ENCODE measurements at regions not wholly inside any gene's neighbourhood (a gene's known extent, or its start where the extent isn't known, plus 50 kb on each side); places are given as distances from the start of the nearest gene placed in this dataset.

GRCh38 chr11:42049186-42049585 is 589.7 kb upstream of the LRRC4C start:
- Mint-ChIP-seq H3K9me3 (peaks cover 4% of the 10 kb centered on the region), H3K27me3 (ENCODE audit: low read depth) (no peaks in the 10 kb centered on the region), H3K36me3 (ENCODE audit: low read depth) (no peaks in the 10 kb centered on the region), H3K4me1 (no peaks in the 10 kb centered on the region), H3K4me3 (no peak overlapping the region), H3K27ac (ENCODE audit: unreplicated experiment) (no peak overlapping the region)
- TF ChIP-seq CTCF (conservative IDR thresholded peaks at IDR 0.05) = no peak
- DNase-seq (ENCODE audit: low read depth, low spot score) = no peak

- no peak for DNase-seq (ENCODE audit: low read depth, low spot score)
- Mint-ChIP-seq H3K4me1 (no peaks in the 10 kb centered on the region), H3K27ac (ENCODE audit: unreplicated experiment) (no peak overlapping the region), H3K36me3 (ENCODE audit: low read depth) (no peaks in the 10 kb centered on the region), H3K27me3 (ENCODE audit: low read depth) (no peaks in the 10 kb centered on the region), H3K4me3 (no peak overlapping the region), H3K9me3 (peaks cover under 1% of the 10 kb centered on the region)
- no peak for TF ChIP-seq CTCF (conservative IDR thresholded peaks at IDR 0.05)
These were observed 590.2 kb upstream of the LRRC4C start for GRCh38 chr11:42049650-42050049.

GRCh38 chr11:42054351-42054900 is 595.0 kb upstream of the LRRC4C start:
- DNase-seq (ENCODE audit: low read depth, low spot score) = no peak
- H3K27me3 Mint-ChIP-seq (ENCODE audit: low read depth) = no peaks in the 10 kb centered on the region
- H3K36me3 Mint-ChIP-seq (ENCODE audit: low read depth) = no peaks in the 10 kb centered on the region
- no peak for TF ChIP-seq CTCF (conservative IDR thresholded peaks at IDR 0.05)
- no peak overlapping the region for H3K4me3 Mint-ChIP-seq
- H3K9me3 Mint-ChIP-seq = no peaks in the 10 kb centered on the region
- H3K4me1 Mint-ChIP-seq = no peaks in the 10 kb centered on the region
- no peak overlapping the region for H3K27ac Mint-ChIP-seq (ENCODE audit: unreplicated experiment)

- no peak for TF ChIP-seq CTCF (conservative IDR thresholded peaks at IDR 0.05)
- no peaks in the 10 kb centered on the region for H3K36me3 Mint-ChIP-seq (ENCODE audit: low read depth)
- DNase-seq (ENCODE audit: low read depth, low spot score) = no peak
- no peaks in the 10 kb centered on the region for H3K27me3 Mint-ChIP-seq (ENCODE audit: low read depth)
- H3K4me3 Mint-ChIP-seq = no peak overlapping the region
- no peaks in the 10 kb centered on the region for H3K9me3 Mint-ChIP-seq
- no peak overlapping the region for H3K27ac Mint-ChIP-seq (ENCODE audit: unreplicated experiment)
- H3K4me1 Mint-ChIP-seq = no peaks in the 10 kb centered on the region
These were observed 596.2 kb upstream of the LRRC4C start for GRCh38 chr11:42055606-42056005.

GRCh38 chr11:42058794-42059193 is 599.3 kb upstream of the LRRC4C start:
- Mint-ChIP-seq H3K4me3 (no peak overlapping the region), H3K36me3 (ENCODE audit: low read depth) (no peaks in the 10 kb centered on the region), H3K27me3 (ENCODE audit: low read depth) (no peaks in the 10 kb centered on the region), H3K9me3 (no peaks in the 10 kb centered on the region), H3K27ac (ENCODE audit: unreplicated experiment) (no peak overlapping the region), H3K4me1 (peaks cover 1% of the 10 kb centered on the region)
- no peak for DNase-seq (ENCODE audit: low read depth, low spot score)
- TF ChIP-seq CTCF (conservative IDR thresholded peaks at IDR 0.05) = no peak

- no peaks in the 10 kb centered on the region for H3K9me3 Mint-ChIP-seq
- no peaks in the 10 kb centered on the region for H3K36me3 Mint-ChIP-seq (ENCODE audit: low read depth)
- TF ChIP-seq CTCF (conservative IDR thresholded peaks at IDR 0.05) = no peak
- DNase-seq (ENCODE audit: low read depth, low spot score) = no peak
- H3K27ac Mint-ChIP-seq (ENCODE audit: unreplicated experiment) = no peak overlapping the region
- no peak overlapping the region for H3K4me3 Mint-ChIP-seq
- no peaks in the 10 kb centered on the region for H3K27me3 Mint-ChIP-seq (ENCODE audit: low read depth)
- H3K4me1 Mint-ChIP-seq = peaks cover 5% of the 10 kb centered on the region
These were observed 605.7 kb upstream of the LRRC4C start for GRCh38 chr11:42065199-42065598.

Data from neural crest cell (in vitro differentiated cells).